ENCODE measurements at regions not wholly inside any gene's neighbourhood (a gene's known extent, or its start where the extent isn't known, plus 50 kb on each side); places are given as distances from the start of the nearest gene placed in this dataset.

DNA sequence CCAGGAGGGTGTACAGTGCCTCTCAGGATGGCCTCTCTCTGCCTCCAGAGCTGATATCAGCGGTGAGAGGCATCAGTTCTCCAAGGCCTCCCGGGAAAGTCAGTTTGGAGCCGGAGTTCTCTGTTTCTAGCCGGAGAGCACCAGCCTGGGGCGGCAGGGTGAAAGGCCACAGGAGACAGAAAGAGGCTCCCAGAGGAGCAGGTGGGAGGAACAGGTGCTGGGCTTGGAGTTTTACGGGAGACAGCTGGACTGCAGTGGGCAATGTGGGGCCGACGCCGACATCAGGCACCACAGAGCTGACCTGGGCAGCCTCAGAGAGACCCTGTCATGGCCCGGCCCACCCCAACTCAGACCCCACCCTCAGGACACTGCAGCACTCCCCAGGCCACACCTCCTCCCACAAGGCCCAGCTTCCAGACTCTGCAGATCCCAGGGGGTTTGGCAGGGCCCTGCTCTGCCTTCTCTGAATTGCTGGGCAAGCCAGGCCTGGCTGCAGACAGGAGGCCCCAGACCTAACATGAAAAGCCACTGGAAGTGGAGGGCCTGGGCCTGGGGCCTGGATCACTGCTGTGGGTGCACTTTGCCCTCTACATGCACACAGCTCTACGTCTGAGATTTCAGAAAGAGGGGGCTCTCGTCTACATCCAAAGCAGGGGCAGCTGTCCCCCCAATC is 885.6 kb downstream of the BRD1 start:
- DNase-seq (ENCODE audit: low read depth in 2 of 3, low spot score in 2 of 3): no peak

DNA sequence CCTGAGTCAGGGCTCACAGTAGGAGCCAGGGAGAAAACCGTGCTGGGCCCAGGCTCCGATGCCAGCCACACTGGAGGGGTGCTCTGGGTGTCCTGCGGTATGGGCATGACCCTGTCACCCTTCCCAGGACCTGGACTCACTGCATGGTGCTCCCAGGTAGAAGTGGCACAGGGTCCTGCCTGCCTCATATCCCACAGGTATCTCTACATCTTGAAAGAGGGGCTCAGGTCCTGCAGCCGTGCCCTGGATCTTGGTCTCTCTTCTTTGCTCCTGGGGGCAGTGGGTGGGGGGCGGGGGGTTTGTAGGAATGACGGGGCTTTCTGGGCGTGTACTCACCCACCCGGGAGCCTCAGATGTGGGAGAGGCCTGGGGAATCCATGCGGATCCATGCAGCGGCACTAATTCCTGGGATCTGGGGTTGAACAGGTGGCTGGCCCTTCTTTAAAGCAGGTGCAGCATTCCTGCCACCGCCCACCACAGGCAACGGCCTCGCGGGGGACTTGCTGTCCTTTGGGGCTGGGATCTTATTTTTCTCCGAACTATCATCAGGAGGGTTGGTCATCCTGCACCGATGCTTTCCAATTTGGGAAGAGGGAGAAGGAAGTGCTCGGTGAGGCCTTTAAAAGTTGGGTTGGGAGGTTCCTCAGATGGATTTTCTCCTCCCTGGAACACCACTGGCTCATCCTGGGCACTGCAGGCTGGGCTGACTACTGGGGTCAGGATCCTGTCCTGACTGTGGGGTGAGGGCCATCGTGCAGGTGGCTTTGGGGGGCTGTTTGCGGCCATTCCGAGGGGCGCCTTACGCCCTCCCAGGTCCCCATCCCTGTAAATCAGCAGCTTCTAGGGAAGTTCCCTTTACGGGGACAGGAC is 886.4 kb downstream of the BRD1 start:
- DNase-seq (ENCODE audit: low read depth in 2 of 3, low spot score in 2 of 3): no peak

DNA sequence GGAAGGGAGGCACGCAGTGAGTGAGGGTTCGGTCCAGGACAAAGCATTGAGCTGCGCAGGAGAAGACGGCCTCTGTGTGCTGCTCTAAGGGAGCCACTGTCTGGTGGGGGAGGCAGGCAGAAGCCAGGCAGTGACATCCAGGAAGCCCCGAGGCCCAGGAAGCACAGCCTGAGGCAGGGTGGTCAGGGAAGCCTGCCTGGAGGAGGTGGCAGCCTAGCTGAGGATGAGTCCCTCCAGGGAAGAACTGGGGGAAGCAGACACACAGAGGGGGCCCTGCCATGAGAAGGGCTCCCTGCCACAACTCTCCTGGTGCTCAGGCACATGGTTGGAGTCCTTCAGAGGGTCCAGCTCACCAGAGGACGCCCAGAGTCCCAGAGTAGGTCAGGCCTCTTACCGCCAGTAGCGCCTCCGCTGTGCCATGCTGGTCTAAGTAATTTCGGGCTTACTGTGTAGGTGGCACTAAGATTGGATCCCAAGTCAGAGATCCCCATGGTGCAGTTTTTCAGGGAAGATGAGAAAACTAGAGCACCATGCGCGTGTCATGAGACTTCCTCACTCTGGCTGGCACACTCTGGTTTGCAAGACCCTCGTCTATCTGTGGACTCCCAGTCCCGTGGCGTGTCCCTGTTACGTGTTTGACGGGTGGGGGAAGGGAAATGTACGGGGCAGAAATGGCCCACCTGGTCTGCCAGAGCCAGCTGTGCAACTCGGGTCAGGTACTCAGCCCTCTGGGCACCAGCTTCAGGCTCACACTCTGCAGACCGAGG is 887.2 kb downstream of the BRD1 start:
- DNase-seq (ENCODE audit: low read depth in 2 of 3, low spot score in 2 of 3): no peak

DNA sequence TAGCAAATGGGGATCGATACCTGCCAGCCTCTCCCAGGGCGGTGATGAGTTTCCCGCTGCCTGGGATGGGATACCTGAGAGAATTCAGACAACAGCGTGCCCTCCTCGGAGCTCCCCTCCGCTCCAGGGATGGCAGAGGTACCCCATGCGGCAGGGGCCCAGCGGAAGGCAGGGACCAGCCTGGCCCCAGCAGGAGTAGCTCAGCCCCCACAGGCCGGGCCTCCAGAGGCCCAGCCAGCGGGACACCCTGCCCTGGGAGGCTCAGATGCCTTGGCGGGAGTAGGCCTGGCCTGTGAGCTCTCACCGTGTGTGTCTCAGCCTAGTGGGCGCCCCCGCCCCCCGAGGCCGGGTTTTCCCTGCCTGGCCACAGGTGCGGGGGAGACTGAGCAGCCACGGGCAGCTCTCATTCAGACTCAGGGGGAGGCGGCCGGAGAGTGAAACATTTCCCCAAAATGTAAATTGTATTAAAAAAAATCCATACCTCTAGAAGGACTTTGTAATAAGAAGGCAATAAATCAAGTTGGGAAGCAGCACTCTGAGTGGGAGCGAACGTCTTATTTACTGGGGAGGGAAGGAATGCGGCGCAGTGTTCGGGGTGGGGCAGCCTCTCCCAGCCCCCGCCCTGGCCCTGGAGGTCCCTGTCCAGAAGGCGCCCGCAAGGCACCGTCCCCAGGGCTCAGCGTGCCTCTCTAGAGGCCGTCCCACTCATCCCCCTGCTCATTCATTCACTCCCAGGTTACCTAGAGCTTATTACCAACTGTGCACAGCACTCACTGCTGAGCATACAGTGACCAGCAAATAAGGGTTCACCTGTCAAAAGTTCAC is 888.0 kb downstream of the BRD1 start:
- DNase-seq (ENCODE audit: low read depth in 2 of 3, low spot score in 2 of 3): no peak

DNA sequence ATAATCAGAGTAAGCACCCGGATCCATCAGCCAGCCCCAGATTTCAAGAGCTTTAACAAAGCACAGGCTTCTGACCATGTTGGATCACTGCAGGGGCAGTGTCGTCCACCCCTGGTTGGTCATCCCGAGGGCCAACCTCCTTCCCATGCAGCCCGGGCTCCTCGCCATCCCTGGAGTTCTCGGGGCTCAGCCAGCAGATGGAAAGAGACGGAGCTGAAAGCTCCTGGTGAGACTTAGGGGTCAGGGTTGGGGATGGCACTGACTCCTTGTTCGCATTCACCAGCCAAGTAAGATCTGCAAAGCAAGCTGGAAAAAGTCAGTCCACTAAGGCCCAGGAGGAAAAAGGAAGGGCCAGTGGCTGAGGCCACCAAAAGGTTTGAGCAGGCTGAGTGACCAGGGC is 888.9 kb downstream of the BRD1 start:
- DNase-seq (ENCODE audit: low read depth in 2 of 3, low spot score in 2 of 3): no peak

DNA sequence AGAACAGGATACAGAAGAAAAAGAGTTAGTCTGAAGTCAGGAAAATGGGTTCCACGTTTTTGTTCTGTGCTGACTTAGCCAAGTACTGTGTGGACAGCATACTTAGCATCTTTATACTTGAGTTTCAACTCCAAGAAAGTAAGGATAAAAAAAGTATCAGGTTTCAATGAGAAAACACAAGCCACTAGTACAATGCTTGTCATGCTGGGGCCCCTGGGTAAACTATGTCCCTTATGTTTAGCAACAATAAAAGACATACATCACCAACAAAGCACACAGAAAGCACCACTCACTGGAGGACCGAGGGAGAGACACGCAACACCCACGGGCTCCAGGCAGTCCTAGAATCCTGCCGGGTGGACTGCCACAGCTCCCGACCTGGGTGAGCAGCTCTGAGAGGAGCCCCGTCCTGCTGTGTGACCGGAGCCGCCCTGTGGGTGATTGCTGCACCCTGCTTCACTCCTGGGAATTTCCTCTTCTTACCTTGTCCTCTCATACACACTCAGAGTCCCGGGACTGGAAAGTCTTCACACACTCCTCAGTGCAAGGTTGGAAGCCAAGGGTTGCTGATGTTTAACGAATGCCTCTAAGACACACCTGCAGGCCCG is 890.5 kb downstream of the BRD1 start:
- DNase-seq (ENCODE audit: low read depth in 2 of 3, low spot score in 2 of 3): no peak

DNA sequence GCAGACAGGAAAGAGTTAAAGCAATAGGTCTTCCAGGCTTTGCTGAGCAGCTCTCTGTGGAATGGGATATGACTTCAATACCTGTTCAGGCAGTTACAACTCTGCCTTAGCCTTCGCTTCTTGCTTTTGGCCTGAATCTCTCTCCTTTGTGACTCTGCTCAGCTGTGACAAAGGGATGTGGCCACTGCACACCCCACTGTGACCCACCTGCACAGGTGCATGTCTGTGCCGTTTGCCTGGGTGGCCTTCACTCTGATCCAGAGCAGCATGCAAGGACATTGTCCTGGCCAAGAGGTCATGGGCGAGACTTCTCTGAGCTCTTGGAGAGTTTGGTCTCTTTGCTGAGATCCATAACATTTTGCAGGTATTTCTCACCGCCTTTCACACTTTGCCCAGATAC is 891.3 kb downstream of the BRD1 start:
- DNase-seq (ENCODE audit: low read depth in 2 of 3, low spot score in 2 of 3): no peak

DNA sequence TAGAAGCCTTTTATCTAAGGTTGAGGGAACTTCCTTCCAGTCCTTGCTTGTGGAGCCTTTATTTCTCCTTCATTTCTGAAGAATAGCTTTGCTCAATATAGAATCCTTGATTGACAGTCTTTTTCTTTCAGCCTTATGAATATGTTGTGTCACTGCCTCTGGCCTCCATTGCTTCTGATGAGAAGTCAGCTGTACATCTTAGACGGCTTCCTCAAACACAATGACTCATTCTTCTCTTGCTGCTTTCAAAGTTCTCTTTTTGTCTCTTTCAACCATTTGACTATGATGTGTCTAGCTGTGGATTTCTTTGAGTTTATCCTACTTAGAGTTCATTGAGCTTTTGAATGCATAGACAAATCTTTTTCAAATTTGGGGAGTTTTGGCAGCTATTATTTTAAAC is 893.2 kb downstream of the BRD1 start:
- DNase-seq (ENCODE audit: low read depth in 2 of 3, low spot score in 2 of 3): no peak

DNA sequence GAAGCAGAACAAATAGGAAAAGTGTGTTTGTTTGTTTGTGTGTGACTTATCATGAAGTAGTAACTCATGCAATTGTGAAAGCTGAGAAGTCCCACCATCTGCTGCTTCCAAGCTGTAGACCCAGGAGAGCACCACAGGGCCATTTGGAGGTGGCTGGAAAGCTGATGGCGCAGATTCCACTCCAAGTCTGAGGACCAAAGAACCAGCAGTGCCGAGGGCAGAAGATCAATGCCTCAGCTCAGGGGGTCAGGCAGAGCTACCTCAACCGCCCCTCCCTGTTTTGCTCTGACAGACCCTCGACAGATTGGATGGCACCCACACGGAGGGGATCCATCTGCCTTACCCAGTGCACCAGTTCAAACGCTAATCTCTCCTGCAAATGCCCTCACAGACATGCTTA is 896.2 kb downstream of the BRD1 start:
- no peak for DNase-seq (ENCODE audit: low read depth in 2 of 3, low spot score in 2 of 3)

DNA sequence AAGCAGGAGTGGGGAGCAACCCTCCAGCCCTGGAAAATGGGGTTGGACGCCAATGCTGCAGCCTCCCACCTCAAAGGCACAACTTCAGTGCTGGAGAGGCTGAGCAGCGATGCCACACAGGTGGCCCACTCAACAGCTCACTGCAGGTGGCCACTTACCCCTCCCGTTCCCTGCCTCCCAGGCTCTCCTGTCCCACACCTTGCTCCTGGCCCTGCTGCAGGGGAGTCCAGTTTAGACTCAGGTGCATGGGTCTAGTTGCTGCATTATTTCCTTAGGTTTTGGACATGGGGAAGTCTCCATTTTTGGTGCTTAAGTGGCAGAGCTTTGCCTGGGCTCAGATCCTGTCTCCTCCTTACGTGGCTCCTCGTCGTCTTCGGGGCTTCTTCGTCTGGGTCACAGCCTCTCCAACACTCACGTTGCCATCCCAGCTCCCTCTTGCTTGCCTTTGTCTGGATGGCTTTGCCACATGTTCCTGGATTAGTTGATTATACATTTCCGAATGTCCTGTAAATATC is 898.3 kb downstream of the BRD1 start:
- no peak for DNase-seq (ENCODE audit: low read depth in 2 of 3, low spot score in 2 of 3)

DNA sequence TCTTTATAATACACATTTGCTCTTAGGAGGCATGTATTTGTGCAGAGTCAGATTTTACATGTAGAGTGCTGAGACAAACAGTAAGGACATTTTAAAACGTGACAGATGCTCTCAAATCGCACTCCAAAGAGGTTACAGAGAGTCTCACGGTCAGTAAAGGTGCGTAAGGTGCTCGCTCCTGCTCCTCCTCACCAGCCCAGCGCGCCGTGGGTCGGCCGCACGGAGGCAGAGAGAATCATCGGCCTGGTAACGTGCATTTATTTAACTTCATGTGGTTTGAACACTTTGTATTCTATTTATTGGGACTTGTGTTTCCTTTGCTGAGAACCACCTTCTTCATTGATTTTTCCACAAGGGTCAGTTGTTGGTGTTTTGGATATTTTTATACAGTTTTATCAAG is 900.1 kb downstream of the BRD1 start:
- DNase-seq (ENCODE audit: low read depth in 2 of 3, low spot score in 2 of 3): no peak

DNA sequence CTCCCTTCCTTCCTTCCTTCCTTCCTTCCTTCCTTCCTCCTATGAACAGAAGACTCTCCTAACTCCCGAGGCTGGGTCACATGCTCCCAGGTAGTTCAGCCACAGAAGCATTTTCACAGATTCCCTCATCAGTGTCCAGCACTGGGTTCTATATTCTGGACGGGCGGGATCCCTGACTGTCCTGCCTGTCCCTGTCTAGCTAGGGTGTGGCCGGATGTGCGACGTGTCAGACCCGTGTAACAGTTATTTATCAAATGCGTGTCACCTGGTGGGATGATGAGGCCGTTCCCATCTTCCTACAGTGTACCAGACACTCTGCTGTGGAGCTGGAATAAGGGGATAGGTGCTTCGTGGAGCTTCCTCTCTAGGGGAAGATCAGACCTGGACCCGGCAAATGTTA is 901.0 kb downstream of the BRD1 start:
- no peak for DNase-seq (ENCODE audit: low read depth in 2 of 3, low spot score in 2 of 3)

DNA sequence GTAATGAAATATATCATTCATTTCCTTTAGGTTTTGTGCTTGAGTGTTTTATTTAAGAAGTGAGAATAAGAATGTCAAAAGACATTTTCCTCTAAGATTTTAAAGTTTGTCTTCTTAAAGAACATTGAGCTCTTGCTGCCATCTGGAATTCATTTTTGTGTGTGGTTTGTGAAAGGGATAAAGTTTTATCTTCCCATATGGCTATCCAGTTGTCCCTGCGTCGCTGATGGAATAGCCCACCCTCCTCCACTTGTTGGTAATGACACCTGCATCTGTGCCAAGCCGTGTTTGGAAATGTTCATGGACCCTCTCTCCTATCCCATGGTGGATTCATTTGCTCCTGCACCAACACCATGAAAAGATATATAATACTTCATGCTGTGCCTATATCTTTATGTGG is 901.5 kb downstream of the BRD1 start:
- no peak for DNase-seq (ENCODE audit: low read depth in 2 of 3, low spot score in 2 of 3)

DNA sequence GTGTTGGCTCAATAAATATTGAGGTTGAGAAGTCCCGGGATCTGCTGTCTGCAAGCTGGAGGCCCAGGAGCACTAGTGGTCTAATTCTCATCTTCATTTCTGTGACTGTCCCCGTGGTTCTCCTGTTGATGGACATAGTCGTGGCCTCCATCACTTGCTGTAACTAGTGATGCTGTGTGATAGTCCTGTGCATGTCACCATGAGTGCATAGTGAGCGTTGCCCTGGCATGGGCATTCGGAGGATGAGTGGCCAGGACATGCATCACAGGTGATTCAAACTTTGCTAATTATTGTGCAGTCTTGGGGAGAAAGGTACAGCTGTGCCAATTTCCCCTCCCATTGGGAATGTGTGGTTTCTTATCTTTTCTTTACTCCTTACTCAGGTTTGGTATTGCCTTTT is 902.2 kb downstream of the BRD1 start:
- no peak for DNase-seq (ENCODE audit: low read depth in 2 of 3, low spot score in 2 of 3)

DNA sequence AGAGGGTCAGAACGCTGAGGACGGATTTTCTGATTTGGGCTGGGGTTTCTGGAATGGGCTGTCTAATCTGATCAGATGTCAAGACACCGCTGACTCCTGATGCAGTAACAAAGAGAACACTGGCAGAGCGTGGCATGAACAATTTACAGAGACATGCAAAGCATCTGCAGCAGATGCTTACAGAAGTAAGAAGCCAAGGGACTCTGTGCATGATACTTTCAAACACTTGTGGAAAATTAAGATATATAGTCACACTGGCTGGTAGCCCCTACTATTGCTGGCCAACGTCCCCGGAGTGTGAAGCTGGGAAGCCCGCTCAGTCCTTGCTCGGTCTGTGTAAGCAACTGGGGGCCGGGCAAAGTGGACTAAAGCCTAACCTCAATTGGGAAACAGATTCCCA is 903.7 kb downstream of the BRD1 start:
- no peak for DNase-seq (ENCODE audit: low read depth in 2 of 3, low spot score in 2 of 3)

DNA sequence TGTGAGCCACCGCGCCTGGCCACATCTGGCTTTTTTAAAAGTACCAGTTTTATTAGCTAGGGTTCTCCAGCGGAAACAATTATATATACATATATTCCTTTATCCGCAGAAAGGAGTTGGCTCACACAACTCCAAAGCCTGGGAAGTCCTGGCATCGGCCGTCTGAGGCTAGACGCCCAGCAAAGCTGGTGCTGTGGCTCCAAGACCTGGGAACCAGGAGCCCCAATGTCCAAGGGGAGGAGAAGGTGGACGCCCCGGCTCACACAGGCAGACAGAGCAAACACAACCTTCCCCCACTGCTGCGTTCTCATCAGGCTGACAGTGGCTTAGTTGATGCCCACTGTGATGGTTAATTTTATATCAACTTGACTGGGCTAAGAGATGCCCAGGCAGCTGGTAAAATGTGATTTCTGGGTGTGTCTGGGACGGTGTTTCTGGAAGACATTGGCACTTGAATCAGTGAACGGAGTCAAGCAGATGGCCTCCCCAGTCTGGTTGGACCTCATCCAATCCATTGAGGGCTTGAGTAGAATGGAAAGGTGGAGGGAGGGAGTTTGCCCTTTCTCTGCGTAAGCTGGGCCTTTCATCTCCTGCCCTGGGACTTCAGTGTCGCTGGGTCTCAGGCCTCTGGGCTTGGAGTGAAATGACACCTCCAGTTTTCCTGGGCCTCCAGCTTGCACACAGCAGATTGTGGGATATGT is 904.4 kb downstream of the BRD1 start:
- no peak for DNase-seq (ENCODE audit: low read depth in 2 of 3, low spot score in 2 of 3)

DNA sequence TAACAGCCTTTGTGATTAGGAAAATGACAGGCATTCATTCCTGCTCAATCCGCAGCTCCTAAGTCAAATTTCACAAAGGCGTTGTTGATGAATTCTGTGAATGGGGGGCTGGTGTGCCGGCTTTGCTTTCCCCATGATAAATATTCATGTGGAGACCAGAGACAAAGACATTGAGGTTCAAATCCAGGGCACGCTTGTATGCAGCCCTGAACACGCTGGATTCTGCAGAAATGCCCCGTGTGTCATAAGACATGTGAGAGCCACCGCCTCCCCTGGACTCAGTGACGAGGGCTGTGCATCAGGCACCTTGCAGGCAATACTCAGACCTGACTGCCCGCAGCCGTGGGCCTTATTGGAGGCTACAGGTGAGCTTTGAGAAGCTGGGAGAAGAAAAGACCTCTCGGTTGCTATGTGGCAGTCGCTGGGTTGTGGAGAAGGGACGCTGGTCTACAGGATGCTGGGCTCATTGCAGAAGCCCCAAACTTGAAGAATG is 906.2 kb downstream of the BRD1 start:
- no peak for DNase-seq (ENCODE audit: low read depth in 2 of 3, low spot score in 2 of 3)

DNA sequence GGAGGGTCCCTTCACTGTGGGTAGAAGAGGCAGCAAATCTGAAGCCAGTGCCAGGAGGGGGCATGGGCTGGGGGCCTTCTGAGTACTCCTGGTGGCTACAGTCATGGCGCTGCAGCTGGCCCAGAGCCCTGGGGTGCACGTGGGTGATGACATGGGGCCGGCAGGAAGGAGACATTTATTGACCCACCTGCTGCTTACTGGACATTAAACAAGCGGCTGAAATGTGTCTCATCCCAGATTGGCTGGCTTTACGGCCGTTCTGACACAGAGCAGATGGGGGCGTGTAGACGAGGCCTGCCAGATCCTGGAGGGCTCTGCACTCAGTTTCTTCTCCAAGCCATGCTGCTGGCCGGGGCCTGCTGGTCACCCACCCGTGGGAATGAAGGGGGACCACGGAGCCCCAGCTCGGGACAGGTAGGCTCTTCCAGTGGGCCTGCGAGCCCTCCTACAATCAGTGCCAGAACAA is 906.9 kb downstream of the BRD1 start:
- no peak for DNase-seq (ENCODE audit: low read depth in 2 of 3, low spot score in 2 of 3)

DNA sequence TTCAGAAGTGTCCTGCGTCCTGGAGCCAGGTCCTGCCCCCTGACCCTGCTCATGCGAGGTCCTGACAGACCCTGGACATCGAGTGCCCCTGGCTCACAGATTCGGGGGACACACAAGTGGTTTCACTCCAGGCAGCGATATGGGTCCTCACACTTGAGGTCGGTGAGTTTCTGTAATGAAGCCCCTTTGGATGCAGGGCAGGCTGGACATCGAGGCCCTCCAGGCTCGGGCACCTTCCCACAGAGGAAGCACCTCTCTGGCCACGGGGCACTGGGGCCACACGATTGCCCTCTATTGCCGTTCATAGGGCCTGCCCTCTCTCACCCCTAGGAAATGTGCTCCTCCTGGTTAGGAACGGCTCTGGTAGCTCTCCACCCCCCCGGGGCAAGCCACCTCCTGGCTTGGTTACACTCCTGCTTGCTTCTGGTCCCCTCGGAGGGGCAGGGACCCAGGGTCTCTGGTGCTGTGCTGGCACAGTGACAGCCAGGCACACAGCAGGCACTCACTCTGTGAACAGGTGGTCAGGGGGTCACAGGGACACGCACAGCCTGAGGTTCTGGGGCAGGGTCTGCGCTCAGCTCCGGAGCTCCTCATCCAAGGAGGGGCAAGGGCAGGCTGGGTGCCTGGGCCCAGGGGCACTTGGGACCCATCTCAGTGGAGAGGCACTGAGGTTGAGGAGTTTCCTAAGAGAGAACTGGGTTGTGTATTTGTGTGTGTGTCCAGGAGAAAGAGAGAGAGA is 907.7 kb downstream of the BRD1 start:
- DNase-seq (ENCODE audit: low read depth in 2 of 3, low spot score in 2 of 3): no peak

Data from activated CD8-positive, alpha-beta memory T cell treated with anti-CD3 and anti-CD28 coated beads for 48 hours (primary cell).